CD4-positive, alpha-beta T cell treated with Interleukin-4 for 1 hour (primary cell): ENCODE measurements at regions not wholly inside any gene's neighbourhood (a gene's known extent, or its start where the extent isn't known, plus 50 kb on each side); places are given as distances from the start of the nearest gene placed in this dataset.
"Not testable (repeated sequence)": the region's sequence is repeated elsewhere in the genome, so short reads cannot be mapped to it uniquely, and the experiment has no call there.

ENCODE experiments used
- DNase-seq, 2 donors: peaks; one replicate each; pipeline ENCODE4 v3.0.0-alpha.2; 2020 to 2022

GRCh38 chr13:110044551-110045111 is 258.2 kb upstream of the IRS2 start:
- DNase-seq = no peak

- no peak for DNase-seq
Measured at GRCh38 chr13:110042253-110042950, 256.0 kb upstream of the IRS2 start.

- not testable (repeated sequence) for DNase-seq
Measured at GRCh38 chr13:110041638-110042037, 255.3 kb upstream of the IRS2 start.

GRCh38 chr13:110037925-110038573 is 251.7 kb upstream of the IRS2 start:
- DNase-seq = no peak

GRCh38 chr13:110036060-110036459 is 249.7 kb upstream of the IRS2 start:
- DNase-seq = no peak

- DNase-seq = no peak
Measured at GRCh38 chr13:110034031-110034549, 247.7 kb upstream of the IRS2 start.

GRCh38 chr13:110032969-110033368 is 246.6 kb upstream of the IRS2 start:
- no peak for DNase-seq

GRCh38 chr13:110030394-110030928 is 244.1 kb upstream of the IRS2 start:
- DNase-seq = no peak

- no peak for DNase-seq
Measured at GRCh38 chr13:110028838-110029621, 242.6 kb upstream of the IRS2 start.

GRCh38 chr13:110028311-110028710 is 241.9 kb upstream of the IRS2 start:
- DNase-seq = no peak

GRCh38 chr13:110027470-110028240 is 241.3 kb upstream of the IRS2 start:
- DNase-seq = no peak

- DNase-seq = no peak
Measured at GRCh38 chr13:110024645-110024980, 238.2 kb upstream of the IRS2 start.

GRCh38 chr13:110023729-110024644 is 237.6 kb upstream of the IRS2 start:
- no peak for DNase-seq

- DNase-seq = no peak
Measured at GRCh38 chr13:110018009-110018408, 231.6 kb upstream of the IRS2 start.

GRCh38 chr13:110017379-110017778 is 231.0 kb upstream of the IRS2 start:
- no peak for DNase-seq

GRCh38 chr13:110015253-110015652 is 228.9 kb upstream of the IRS2 start:
- no peak for DNase-seq

- DNase-seq = no peak
Measured at GRCh38 chr13:110014719-110015118, 228.3 kb upstream of the IRS2 start.

- no peak for DNase-seq
Measured at GRCh38 chr13:110012102-110012739, 225.8 kb upstream of the IRS2 start.

- no peak for DNase-seq
Measured at GRCh38 chr13:110010404-110011138, 224.2 kb upstream of the IRS2 start.

GRCh38 chr13:110008816-110009215 is 222.4 kb upstream of the IRS2 start:
- no peak for DNase-seq
